SK-N-SH treated with all-trans-retinoic acid at 6 μM for 48 hours (cell line): ENCODE measurements at regions not wholly inside any gene's neighbourhood (a gene's known extent, or its start where the extent isn't known, plus 50 kb on each side); places are given as distances from the start of the nearest gene placed in this dataset.

Experiments
- RARB ChIP-seq: fragments of 250-450 bp; sonication (Bioruptor Pico); IDR thresholded peaks from 2 replicates; pipeline ENCODE4 v1.8.0; 2021; ENCODE audit warnings: mild to moderate bottlenecking, moderate library complexity
- TF ChIP-seq, protein P1 (sequence below): fragments of 250-450 bp; sonication (Bioruptor Pico); IDR thresholded peaks from 2 replicates; pipeline ENCODE4 v1.5.1; 2020; ENCODE audit warnings: low read depth, mild to moderate bottlenecking, moderate library complexity

DNA sequence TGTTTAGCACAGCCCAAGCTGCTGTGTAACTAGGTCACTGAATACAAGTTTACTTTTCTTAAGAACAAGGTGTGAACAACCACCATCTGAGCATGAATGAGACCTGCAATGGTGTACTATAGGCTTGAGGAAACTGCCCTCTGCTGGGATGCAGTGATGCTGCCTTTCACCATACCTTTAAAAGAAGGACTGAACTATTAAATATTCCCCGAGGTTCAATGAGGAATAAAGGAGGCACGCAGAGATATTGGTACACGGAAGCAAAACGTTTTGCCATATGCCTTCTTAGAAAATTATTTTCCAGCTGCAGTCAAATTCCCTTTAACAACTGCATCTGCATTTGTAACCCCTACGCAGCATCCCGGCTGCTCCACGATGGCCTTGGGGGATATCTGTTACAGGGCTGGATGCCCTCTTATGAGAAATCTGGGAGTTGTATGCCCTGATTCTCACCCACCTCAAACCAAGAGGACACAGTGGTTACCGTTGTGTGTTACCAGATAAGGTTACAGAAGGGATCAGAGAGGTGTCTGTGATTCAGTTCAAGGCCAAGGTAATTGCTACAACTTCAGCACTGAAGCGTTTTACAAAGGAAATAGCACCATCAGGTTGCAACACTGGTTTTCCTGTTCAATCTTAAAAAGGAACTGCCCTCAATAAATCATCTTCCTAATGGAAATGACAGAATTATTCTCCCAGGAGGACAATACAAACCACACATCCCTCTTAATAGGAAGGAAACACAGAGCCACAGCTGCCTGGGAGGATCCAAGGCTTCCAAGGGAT lies 470.5 kb downstream of the LTN1 start:
- TF ChIP-seq, protein P1, sequence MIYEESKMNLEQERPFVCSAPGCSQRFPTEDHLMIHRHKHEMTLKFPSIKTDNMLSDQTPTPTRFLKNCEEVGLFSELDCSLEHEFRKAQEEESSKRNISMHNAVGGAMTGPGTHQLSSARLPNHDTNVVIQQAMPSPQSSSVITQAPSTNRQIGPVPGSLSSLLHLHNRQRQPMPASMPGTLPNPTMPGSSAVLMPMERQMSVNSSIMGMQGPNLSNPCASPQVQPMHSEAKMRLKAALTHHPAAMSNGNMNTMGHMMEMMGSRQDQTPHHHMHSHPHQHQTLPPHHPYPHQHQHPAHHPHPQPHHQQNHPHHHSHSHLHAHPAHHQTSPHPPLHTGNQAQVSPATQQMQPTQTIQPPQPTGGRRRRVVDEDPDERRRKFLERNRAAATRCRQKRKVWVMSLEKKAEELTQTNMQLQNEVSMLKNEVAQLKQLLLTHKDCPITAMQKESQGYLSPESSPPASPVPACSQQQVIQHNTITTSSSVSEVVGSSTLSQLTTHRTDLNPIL (CRISPR knock-in tag) = no peak
- TF ChIP-seq RARB (CRISPR knock-in tag) = no peak
